ENCODE measurements at regions not wholly inside any gene's neighbourhood (a gene's known extent, or its start where the extent isn't known, plus 50 kb on each side); places are given as distances from the start of the nearest gene placed in this dataset.

GRCh38 chr21:38139380-38140168 lies 117.2 kb upstream of the KCNJ15 start:
- Histone ChIP-seq H3K27me3 (ENCODE audit: control insufficient read depth, insufficient read depth, low read length) (peaks cover 8% of the 10 kb centered on the region), H3K4me2 (ENCODE audit: low read length) (no peak overlapping the region)

GRCh38 chr21:38140207-38140903 lies 116.4 kb upstream of the KCNJ15 start:
- H3K9ac ChIP-seq (ENCODE audit: low read depth, low read length), result no peak overlapping the region
- H3K9me3 ChIP-seq (replicated peaks; ENCODE audit: low read length), result no peaks in the 10 kb centered on the region
- peaks cover 8% of the 10 kb centered on the region for H3K27me3 ChIP-seq (ENCODE audit: control insufficient read depth, insufficient read depth, low read length)
- H3K4me3 ChIP-seq (ENCODE audit: low read length), result no peak overlapping the region
- peaks cover 14% of the 10 kb centered on the region for H3K4me1 ChIP-seq (ENCODE audit: control insufficient read depth, insufficient read depth, low read length)
- H3K36me3 ChIP-seq (ENCODE audit: insufficient read depth, low read length), result no peaks in the 10 kb centered on the region
- no peak overlapping the region for H3K4me2 ChIP-seq (ENCODE audit: low read length)

More at GRCh38 chr21:38139380-38140168, 117.2 kb upstream of the KCNJ15 start:
- Histone ChIP-seq H3K36me3 (ENCODE audit: insufficient read depth, low read length) (no peaks in the 10 kb centered on the region), H3K9ac (ENCODE audit: low read depth, low read length) (no peak overlapping the region), H3K4me3 (ENCODE audit: low read length) (no peak overlapping the region), H3K9me3 (replicated peaks; ENCODE audit: low read length) (no peaks in the 10 kb centered on the region), H3K4me1 (ENCODE audit: control insufficient read depth, insufficient read depth, low read length) (peaks cover 14% of the 10 kb centered on the region)

- H3K4me3 ChIP-seq (ENCODE audit: low read length), result no peak overlapping the region
- H3K4me1 ChIP-seq (ENCODE audit: control insufficient read depth, insufficient read depth, low read length), result peaks cover 14% of the 10 kb centered on the region
- no peaks in the 10 kb centered on the region for H3K9me3 ChIP-seq (replicated peaks; ENCODE audit: low read length)
- H3K27me3 ChIP-seq (ENCODE audit: control insufficient read depth, insufficient read depth, low read length), result peaks cover 8% of the 10 kb centered on the region
- H3K4me2 ChIP-seq (ENCODE audit: low read length), result no peak overlapping the region
- no peaks in the 10 kb centered on the region for H3K36me3 ChIP-seq (ENCODE audit: insufficient read depth, low read length)
- no peak overlapping the region for H3K9ac ChIP-seq (ENCODE audit: low read depth, low read length)
Observed at GRCh38 chr21:38142224-38142623, 114.6 kb upstream of the KCNJ15 start.

- no peak overlapping the region for H3K9ac ChIP-seq (ENCODE audit: low read depth, low read length)
- H3K9me3 ChIP-seq (replicated peaks; ENCODE audit: low read length), result no peaks in the 10 kb centered on the region
- peaks cover 14% of the 10 kb centered on the region for H3K4me1 ChIP-seq (ENCODE audit: control insufficient read depth, insufficient read depth, low read length)
- H3K36me3 ChIP-seq (ENCODE audit: insufficient read depth, low read length), result no peaks in the 10 kb centered on the region
- H3K4me2 ChIP-seq (ENCODE audit: low read length), result no peak overlapping the region
- peaks cover 8% of the 10 kb centered on the region for H3K27me3 ChIP-seq (ENCODE audit: control insufficient read depth, insufficient read depth, low read length)
- no peak overlapping the region for H3K4me3 ChIP-seq (ENCODE audit: low read length)
Observed at GRCh38 chr21:38144193-38144592, 112.6 kb upstream of the KCNJ15 start.

- no peaks in the 10 kb centered on the region for H3K9me3 ChIP-seq (replicated peaks; ENCODE audit: low read length)
- H3K27me3 ChIP-seq (ENCODE audit: control insufficient read depth, insufficient read depth, low read length), result peaks cover 8% of the 10 kb centered on the region
- no peak overlapping the region for H3K4me3 ChIP-seq (ENCODE audit: low read length)
- peaks cover 8% of the 10 kb centered on the region for H3K4me1 ChIP-seq (ENCODE audit: control insufficient read depth, insufficient read depth, low read length)
- H3K4me2 ChIP-seq (ENCODE audit: low read length), result no peak overlapping the region
- H3K36me3 ChIP-seq (ENCODE audit: insufficient read depth, low read length), result no peaks in the 10 kb centered on the region
- no peak overlapping the region for H3K9ac ChIP-seq (ENCODE audit: low read depth, low read length)
Observed at GRCh38 chr21:38145104-38145503, 111.7 kb upstream of the KCNJ15 start.

GRCh38 chr21:38147391-38147790 lies 109.4 kb upstream of the KCNJ15 start:
- Histone ChIP-seq H3K9ac (ENCODE audit: low read depth, low read length) (no peak overlapping the region), H3K9me3 (replicated peaks; ENCODE audit: low read length) (no peaks in the 10 kb centered on the region), H3K4me1 (ENCODE audit: control insufficient read depth, insufficient read depth, low read length) (no peaks in the 10 kb centered on the region), H3K27me3 (ENCODE audit: control insufficient read depth, insufficient read depth, low read length) (peaks cover 17% of the 10 kb centered on the region), H3K4me2 (ENCODE audit: low read length) (no peak overlapping the region), H3K36me3 (ENCODE audit: insufficient read depth, low read length) (no peaks in the 10 kb centered on the region), H3K4me3 (ENCODE audit: low read length) (no peak overlapping the region)

- Histone ChIP-seq H3K36me3 (ENCODE audit: insufficient read depth, low read length) (no peaks in the 10 kb centered on the region), H3K4me2 (ENCODE audit: low read length) (no peak overlapping the region), H3K9me3 (replicated peaks; ENCODE audit: low read length) (no peaks in the 10 kb centered on the region), H3K4me3 (ENCODE audit: low read length) (no peak overlapping the region), H3K4me1 (ENCODE audit: control insufficient read depth, insufficient read depth, low read length) (no peaks in the 10 kb centered on the region), H3K9ac (ENCODE audit: low read depth, low read length) (no peak overlapping the region), H3K27me3 (ENCODE audit: control insufficient read depth, insufficient read depth, low read length) (peaks cover 24% of the 10 kb centered on the region)
Observed at GRCh38 chr21:38148046-38148445, 108.7 kb upstream of the KCNJ15 start.

- H3K36me3 ChIP-seq (ENCODE audit: insufficient read depth, low read length), result no peaks in the 10 kb centered on the region
- no peak overlapping the region for H3K9ac ChIP-seq (ENCODE audit: low read depth, low read length)
- peaks cover 33% of the 10 kb centered on the region for H3K27me3 ChIP-seq (ENCODE audit: control insufficient read depth, insufficient read depth, low read length)
- no peaks in the 10 kb centered on the region for H3K9me3 ChIP-seq (replicated peaks; ENCODE audit: low read length)
- H3K4me1 ChIP-seq (ENCODE audit: control insufficient read depth, insufficient read depth, low read length), result no peaks in the 10 kb centered on the region
- no peak overlapping the region for H3K4me2 ChIP-seq (ENCODE audit: low read length)
- no peak overlapping the region for H3K4me3 ChIP-seq (ENCODE audit: low read length)
Observed at GRCh38 chr21:38151021-38151645, 105.7 kb upstream of the KCNJ15 start.

- H3K4me2 ChIP-seq (ENCODE audit: low read length), result no peak overlapping the region
- H3K27me3 ChIP-seq (ENCODE audit: control insufficient read depth, insufficient read depth, low read length), result peaks cover 47% of the 10 kb centered on the region
- no peaks in the 10 kb centered on the region for H3K9me3 ChIP-seq (replicated peaks; ENCODE audit: low read length)
- H3K9ac ChIP-seq (ENCODE audit: low read depth, low read length), result no peak overlapping the region
- no peaks in the 10 kb centered on the region for H3K36me3 ChIP-seq (ENCODE audit: insufficient read depth, low read length)
- peaks cover 10% of the 10 kb centered on the region for H3K4me1 ChIP-seq (ENCODE audit: control insufficient read depth, insufficient read depth, low read length)
- no peak overlapping the region for H3K4me3 ChIP-seq (ENCODE audit: low read length)
Observed at GRCh38 chr21:38156200-38156599, 100.6 kb upstream of the KCNJ15 start.

GRCh38 chr21:38159355-38159754 lies 97.4 kb upstream of the KCNJ15 start:
- Histone ChIP-seq H3K9me3 (replicated peaks; ENCODE audit: low read length) (no peaks in the 10 kb centered on the region), H3K4me3 (ENCODE audit: low read length) (no peak overlapping the region), H3K27me3 (ENCODE audit: control insufficient read depth, insufficient read depth, low read length) (peaks cover 23% of the 10 kb centered on the region)

GRCh38 chr21:38165466-38166172 lies 91.2 kb upstream of the KCNJ15 start:
- H3K36me3 ChIP-seq (ENCODE audit: insufficient read depth, low read length), result no peaks in the 10 kb centered on the region
- H3K27me3 ChIP-seq (ENCODE audit: control insufficient read depth, insufficient read depth, low read length), result no peaks in the 10 kb centered on the region
- H3K4me3 ChIP-seq (ENCODE audit: low read length), result no peak overlapping the region
- no peaks in the 10 kb centered on the region for H3K9me3 ChIP-seq (replicated peaks; ENCODE audit: low read length)
- peaks cover 7% of the 10 kb centered on the region for H3K4me1 ChIP-seq (ENCODE audit: control insufficient read depth, insufficient read depth, low read length)
- no peak overlapping the region for H3K9ac ChIP-seq (ENCODE audit: low read depth, low read length)
- no peak overlapping the region for H3K4me2 ChIP-seq (ENCODE audit: low read length)

More at GRCh38 chr21:38159355-38159754, 97.4 kb upstream of the KCNJ15 start:
- H3K4me1 ChIP-seq (ENCODE audit: control insufficient read depth, insufficient read depth, low read length), result peaks cover 10% of the 10 kb centered on the region
- H3K9ac ChIP-seq (ENCODE audit: low read depth, low read length), result no peak overlapping the region
- peak overlapping the region; percentile 12 for H3K4me2 ChIP-seq (ENCODE audit: low read length)
- H3K36me3 ChIP-seq (ENCODE audit: insufficient read depth, low read length), result no peaks in the 10 kb centered on the region

Data from skeletal muscle satellite cell (primary cell).